GM21526 (cell line): ENCODE measurements at regions not wholly inside any gene's neighbourhood (a gene's known extent, or its start where the extent isn't known, plus 50 kb on each side); places are given as distances from the start of the nearest gene placed in this dataset.

Source experiments
- ATAC-seq: cut with Tn5 transposase; IDR thresholded peaks from one replicate; pipeline ENCODE4 v1.9.1; 2021; ENCODE audit warnings: moderate library complexity; ENCODE audit not compliant: unreplicated experiment, low FRiP score

- ATAC-seq = no peak
These were observed 1476.1 kb upstream of the TENM3 start for GRCh38 chr4:180766944-180767729.

DNA sequence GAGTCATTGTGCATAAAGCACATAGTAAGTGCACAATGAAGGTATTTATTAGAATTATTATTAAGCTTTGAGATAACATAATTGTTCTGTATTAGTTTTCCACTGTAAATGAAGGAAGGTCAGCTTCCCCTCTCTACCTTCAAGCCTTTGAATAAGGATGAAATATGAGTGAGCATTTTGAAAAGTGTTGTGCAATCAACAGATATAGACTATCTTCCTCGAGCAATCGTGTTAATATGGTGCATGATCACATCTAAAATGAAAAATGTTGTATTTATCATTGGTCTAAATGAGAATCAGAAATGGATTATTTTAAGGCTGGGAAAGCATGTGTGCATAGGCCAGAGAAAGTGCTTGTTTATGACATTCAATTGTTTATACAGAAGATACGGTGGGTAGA is 1474.6 kb upstream of the TENM3 start:
- no peak for ATAC-seq

- ATAC-seq = no peak
These were observed 1473.4 kb upstream of the TENM3 start for GRCh38 chr4:180769791-180770190.

GRCh38 chr4:180770265-180770664 is 1472.9 kb upstream of the TENM3 start:
- ATAC-seq = no peak

GRCh38 chr4:180784940-180785339 is 1458.3 kb upstream of the TENM3 start:
- no peak for ATAC-seq

- no peak for ATAC-seq
These were observed 1454.5 kb upstream of the TENM3 start for GRCh38 chr4:180788729-180789128.

DNA sequence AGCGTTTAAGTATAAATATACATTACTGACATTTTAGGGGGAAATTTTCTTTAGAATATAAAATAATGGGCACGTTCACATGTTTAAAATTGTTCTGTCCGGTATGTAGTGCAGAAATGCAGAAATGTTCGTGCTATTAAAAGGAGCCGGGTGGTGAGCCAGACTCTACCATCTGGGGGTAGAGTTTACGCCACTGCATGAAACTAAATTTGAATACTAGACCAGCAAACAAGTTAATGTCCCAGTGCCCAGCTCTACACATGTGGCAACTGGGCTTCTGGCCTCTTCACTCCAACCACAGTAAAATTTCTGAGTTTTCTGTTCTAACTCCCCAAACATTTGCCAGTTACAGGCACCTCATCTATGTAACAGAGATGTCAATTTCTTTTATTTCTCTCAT is 1453.3 kb upstream of the TENM3 start:
- ATAC-seq = no peak

DNA sequence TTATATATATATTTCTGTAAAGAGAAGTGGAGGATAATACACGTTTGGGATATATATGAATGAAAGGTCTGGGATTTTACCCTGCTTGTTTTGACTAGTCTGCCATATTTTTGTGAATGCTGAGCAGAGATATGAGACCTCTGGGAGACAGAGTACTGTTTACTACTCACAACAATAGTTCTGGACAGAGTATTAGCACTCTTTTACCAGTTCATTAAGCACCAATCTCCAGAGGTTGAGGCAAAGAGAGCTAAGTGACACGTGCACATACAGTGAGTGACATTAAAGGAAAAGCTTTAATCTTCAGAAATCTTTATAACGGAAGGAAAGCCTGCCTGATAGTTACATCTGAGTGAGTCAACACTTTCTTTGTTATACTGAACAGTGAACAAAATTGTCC is 1452.7 kb upstream of the TENM3 start:
- no peak for ATAC-seq

GRCh38 chr4:180792541-180792940 is 1450.7 kb upstream of the TENM3 start:
- ATAC-seq = no peak

GRCh38 chr4:180794333-180794732 is 1448.9 kb upstream of the TENM3 start:
- ATAC-seq = no peak

- no peak for ATAC-seq
These were observed 1445.1 kb upstream of the TENM3 start for GRCh38 chr4:180798036-180798577.

DNA sequence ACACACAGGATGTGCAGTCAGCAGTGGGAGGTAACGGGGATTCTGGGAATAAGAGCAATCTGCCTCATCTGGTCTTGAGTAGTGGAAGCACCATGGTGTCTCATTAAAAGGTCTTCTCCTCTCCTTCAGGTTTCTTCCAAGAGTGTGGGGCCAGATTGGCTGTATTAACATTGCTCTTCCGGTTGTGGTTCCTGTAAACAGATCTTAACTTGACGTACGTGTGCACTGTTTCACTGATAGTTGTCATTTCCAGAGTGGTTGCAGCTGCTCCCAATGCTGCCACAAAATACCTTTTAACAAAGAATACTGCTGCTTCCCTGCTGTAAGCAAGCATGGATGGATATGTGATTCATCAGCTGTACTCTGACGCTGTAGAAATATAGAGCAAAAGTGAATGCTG is 1443.4 kb upstream of the TENM3 start:
- ATAC-seq = no peak

GRCh38 chr4:180805101-180805500 is 1438.1 kb upstream of the TENM3 start:
- ATAC-seq = no peak

DNA sequence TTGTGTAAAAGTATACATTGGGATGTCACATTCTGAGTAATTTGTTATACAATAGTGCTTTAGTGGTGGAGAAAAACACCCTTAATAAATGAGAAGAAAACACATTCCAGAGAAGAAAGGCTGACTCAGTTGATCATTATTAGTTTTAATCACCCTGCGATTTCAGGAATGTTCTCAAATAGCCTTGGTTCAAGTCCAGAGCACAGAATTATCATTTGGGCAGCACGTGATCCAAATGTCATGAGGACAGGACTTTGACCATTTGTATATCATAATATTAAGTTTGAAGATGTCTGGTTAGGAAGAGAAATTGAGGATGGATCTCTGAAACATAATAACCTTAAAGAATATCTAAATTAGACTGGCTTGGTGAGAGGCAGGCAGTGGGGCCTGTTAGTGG is 1434.3 kb upstream of the TENM3 start:
- ATAC-seq = no peak

GRCh38 chr4:180809439-180809838 is 1433.8 kb upstream of the TENM3 start:
- ATAC-seq = no peak

DNA sequence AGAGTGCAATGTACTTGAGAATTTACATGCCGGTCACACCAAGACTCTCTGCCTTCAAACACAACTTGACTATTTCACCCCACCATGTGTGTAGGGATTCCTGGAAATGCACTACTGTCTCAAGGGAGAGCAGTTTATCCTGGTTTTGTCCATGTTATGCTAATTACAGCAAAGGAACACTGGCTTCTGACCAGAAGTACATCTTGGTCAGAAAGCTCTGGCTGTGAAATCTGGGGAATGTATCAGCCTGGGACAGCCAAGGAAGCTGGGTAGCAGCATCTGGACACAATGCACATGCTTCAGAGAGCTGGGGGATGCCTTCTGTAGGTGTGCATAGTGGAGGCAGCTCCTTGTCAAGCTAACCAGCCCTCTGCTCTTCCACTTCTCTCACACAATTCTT is 1432.6 kb upstream of the TENM3 start:
- ATAC-seq = no peak

DNA sequence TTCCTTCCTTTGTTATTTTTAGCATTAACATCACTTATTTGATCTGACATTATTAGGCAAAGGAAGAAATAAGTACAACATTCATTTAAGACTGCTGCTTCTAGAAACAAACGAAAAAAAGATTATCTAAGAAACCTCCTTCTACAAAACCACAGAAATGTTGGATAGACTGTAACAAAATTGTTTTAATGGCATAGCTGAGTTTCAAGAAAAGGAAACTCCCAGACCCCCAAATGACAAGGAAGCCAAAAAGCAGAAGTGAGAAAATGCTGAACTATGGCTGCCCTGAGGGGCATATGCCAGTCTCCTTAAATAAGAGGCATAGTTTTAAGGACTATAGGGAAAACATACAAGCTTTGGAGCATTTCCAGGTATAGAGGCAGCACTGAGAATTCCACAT is 1431.6 kb upstream of the TENM3 start:
- no peak for ATAC-seq

- ATAC-seq = no peak
These were observed 1430.4 kb upstream of the TENM3 start for GRCh38 chr4:180812783-180813182.

GRCh38 chr4:180814875-180815417 is 1428.3 kb upstream of the TENM3 start:
- ATAC-seq = no peak

- ATAC-seq = no peak
These were observed 1425.7 kb upstream of the TENM3 start for GRCh38 chr4:180817529-180817928.

- no peak for ATAC-seq
These were observed 1420.1 kb upstream of the TENM3 start for GRCh38 chr4:180823108-180823507.
